ENCODE measurements at regions not wholly inside any gene's neighbourhood (a gene's known extent, or its start where the extent isn't known, plus 50 kb on each side); places are given as distances from the start of the nearest gene placed in this dataset.
A peak's percentile ranks its signal among the peaks of the same experiment; 100 is the strongest.

DNA sequence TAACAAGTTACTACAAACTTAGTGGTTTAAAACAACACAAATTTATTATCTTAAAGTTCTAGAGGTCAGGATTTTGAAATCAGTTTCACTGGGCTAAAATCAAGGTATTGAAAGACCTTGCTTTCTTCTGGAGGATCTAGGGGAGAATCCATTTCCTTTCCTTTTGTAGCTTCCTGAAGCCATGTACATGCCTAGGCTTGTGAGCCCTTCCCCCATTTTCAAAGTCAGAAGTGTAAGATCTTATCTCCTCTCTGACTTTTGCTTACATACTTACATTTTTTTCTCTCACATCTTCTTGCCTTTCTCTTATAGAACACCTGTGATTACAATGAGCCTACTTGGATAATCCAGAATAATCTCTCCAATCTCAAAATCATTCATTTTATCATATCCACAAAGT, 78.7 kb upstream of the MBOAT2 start:
- no peak for DNase-seq (ENCODE audit: low spot score)

DNA sequence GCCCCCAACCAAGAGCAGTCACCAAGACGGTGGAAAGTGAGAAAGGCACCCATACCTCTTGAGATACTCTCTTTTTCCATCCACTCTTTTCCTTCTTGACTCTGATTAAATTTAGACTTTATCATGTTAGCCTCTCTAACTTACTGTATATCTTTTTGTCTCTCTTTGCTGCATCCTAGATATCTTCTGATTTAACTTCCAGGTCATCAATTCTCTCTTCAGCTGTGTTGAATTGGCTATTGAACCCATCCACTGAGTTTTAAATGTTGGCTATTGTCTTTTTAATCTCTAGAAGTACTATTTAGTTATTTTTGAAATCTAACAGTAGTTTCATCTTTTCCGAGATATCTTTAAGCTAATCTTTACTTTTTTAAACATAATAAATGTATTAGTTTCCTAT, 78.3 kb upstream of the MBOAT2 start:
- no peak for DNase-seq (ENCODE audit: low spot score)

DNA sequence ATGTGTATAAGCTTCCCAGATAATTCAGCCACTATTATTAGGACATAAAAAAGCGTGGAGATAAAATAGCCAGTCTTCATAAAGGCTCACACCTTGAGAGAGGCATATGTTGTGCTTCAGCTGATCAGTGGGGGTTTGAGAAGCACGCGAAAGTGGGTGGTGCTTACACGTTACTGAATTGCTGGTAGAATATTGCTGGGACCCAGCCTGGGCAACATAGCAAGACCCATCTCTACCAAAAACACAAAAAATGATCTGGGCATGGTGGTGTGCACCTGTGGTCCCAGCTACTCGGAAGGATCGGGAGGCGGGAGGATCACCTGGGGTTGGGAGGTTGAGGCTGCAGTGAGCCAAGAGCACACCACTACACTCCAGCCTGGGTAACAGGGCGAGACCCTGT, 74.9 kb upstream of the MBOAT2 start:
- DNase-seq (ENCODE audit: low spot score) = no peak

DNA sequence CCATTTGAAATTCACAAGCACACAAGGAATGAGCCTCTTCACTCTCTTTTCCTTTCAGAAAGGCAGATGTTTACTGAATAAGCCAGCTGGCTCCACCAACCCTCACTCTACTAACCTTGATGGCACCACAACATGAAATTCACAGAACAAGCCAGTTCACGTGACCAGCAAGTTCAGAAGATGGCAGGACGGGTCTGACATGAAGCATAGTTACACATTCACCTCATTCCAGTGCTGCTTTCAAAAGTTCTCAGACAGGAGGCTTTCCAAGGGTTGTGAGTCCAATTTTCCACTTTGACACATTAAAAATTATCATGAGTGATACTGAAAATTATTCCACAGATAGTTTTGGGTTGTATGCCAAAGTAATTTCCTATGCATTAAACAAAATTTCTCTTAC, 74.2 kb upstream of the MBOAT2 start:
- DNase-seq (ENCODE audit: low spot score) = no peak

DNA sequence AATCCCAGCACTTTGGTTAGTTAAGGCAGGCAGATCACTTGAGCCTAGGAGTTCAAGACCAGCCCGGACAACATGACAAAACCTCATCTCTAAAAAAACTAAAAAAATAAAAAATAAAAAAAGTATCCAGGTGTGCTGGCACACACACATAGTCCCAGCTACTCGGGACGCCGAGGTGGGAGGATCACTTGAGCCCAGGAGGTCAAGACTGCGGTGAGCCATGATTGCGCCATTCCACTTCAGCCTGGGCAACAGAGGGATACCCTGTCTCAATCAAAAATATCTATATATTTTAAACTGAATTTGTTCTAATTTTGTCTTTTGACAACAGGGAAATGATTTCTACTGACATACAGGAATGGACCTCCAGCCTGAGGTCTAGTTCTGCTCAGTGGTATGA, 73.3 kb upstream of the MBOAT2 start:
- DNase-seq (ENCODE audit: low spot score) = no peak

DNA sequence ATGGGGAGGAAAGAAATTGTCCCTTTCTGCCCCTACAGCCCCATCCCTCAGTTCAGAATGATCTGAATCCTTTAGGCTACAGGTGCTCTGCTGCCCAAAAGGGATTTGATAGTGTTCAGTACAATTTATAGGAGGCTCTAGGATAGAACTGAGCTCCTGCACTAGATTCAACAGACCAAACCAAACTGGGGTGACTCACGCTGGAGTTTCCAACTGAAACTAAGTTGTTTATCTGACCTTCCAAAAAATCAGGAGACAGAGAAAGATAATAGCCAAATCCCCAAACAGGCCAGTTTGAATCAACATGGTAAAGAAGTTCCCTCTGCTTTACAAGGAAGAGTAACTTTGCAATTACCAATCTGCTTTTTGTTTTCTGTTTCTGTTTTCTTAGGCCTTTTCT, 72.7 kb upstream of the MBOAT2 start:
- DNase-seq (ENCODE audit: low spot score) = no peak

DNA sequence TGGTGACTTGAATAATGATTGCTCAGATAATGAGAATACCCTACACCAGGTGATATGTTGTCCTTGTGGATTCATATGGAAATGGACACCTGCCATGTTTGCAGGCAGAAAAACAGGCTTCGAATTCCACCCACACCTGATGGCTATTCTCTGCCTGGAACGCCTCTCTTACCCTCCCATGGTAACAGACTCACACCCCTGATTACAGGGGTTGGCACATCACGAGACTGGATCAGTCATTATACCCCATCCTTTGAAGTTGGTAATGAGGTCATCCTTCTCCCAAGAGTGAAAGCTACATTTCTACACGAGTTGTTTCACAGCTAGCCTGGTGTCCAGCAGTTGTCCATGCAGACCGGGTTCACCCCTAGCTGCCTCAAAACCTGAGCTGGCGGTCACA, 71.4 kb upstream of the MBOAT2 start:
- no peak for DNase-seq (ENCODE audit: low spot score)

DNA sequence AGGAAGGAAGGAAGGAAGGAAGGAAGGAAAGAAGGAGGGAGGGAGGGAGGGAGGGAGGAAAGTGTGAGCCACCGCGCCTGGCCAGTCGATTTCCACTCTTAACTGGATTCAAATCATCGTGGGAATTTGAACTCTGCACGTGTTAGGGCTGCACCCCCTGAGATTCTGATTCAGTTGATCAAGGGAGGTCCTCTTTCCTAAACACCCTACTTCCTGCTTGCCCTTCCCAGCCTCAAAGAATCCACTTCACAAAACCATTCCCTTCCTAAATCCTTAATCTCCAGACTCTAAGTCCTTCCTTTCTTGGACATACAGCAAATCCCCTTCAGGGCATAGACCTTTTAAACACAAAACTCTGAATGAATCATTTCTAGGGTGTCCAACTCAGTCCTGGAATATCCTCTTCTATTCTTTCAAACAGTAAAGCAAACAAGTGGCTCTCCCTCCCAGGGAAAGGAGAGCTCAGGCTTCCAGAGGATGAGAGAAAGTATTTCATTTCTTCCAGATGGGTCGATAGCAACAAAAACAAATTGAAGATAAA, 68.2 kb upstream of the MBOAT2 start:
- DNase-seq (ENCODE audit: low spot score) = no peak

DNA sequence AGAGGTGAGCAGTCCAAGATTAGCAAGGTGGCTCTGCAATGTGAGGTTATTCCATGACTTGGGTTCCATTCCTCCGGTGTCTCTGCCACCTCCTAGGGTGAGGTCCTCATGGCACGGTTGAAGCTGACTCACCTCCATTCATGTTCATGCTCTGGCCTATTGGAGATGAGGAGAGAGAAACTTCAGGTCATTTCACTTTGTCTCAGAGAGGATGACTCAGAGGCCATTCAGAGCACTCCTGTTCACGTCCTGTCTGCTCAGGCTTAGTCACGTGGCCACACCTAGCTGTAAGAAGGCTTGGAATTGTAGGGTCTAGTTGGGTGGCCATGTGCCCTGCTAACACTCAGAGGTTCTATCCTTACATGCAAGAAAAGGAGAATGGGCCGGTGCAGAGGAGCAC, 67.5 kb upstream of the MBOAT2 start:
- no peak for DNase-seq (ENCODE audit: low spot score)

DNA sequence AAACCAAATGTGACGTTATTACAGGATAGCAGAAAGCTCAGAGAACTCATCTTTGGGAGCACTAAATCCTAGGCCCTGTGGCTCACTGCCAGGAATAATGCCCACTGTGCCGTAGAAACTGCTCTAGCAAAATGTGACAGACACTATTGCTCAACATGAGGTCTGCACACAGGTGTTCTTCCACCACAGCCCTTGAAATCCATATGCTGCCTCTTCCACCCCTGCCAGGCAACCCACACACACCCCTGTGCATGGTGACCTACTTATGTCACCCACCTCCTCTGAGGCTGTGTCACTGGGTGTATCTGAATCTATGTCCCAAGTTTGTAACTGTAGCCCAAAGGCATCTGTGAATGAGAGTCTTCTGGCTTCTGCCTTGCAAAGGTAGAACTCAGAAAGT, 66.1 kb upstream of the MBOAT2 start:
- no peak for DNase-seq (ENCODE audit: low spot score)

DNA sequence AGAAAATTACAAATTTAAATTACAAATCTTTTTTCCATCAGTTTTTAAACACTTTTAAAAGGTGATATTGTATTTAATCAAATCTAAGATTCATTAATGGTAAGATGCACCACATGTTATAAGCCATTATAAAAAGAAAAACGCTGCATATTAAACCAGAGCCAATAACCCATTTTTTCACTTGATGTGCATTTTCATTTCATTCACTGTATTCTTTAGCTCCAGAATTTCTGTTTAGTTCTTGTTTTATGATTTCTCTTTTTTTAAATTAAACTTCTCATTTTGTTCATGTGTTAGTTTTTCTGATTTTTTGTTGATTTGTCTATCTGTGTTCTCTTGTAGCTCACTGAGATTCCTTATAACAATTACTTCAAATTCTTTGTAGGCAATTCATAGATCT, 62.4 kb upstream of the MBOAT2 start:
- no peak for DNase-seq (ENCODE audit: low spot score)

DNA sequence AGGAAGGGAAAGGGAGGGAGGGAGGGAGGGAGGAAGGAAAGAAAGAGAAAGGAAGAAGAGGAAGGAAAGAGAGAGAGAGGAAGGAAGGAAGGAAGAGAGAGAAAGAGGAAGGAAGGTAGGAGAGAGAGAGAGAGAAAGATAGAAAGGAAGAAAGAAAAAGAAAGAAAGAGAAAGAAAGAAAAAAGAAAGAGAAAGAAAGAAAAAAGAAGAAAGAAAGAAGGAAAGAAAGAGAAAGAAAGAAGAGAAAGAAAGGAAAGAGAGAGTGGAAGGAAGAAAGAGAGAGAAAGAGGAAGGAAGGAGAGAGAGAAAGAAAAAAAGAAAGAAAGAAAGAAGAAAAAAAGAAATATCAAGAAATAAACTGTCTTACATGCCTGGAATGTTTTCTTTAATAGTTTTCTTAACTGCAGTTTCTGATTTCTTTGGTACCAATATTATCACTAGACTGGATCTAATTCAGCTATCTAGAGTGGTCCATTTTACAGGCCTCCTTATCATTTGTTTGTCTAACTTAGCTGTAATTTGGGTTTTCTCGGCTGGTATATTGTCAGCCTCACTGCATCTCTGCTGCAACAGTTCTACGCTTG, 59.6 kb upstream of the MBOAT2 start:
- no peak for DNase-seq (ENCODE audit: low spot score)

DNA sequence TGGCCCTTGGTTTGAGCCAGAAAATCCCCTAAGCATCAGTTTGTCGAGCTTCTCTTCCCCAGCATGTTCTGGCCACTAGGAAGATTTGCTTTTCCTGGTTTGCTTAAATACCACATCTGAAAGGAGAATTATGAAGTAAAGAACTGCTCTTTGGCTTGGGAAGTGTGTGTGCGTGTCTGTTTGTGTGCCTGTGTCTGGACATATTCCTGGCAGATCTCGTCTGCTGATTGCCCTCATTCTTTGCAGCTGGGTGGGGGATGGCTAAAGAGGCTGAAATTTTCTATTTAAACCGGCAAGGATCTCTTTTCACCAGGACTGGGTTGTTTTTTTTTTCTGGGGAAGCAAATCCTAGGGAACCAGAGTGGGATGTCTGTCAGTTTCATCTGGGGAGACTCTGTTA, 57.3 kb upstream of the MBOAT2 start:
- peak; percentile 89 for DNase-seq (ENCODE audit: low spot score)

DNA sequence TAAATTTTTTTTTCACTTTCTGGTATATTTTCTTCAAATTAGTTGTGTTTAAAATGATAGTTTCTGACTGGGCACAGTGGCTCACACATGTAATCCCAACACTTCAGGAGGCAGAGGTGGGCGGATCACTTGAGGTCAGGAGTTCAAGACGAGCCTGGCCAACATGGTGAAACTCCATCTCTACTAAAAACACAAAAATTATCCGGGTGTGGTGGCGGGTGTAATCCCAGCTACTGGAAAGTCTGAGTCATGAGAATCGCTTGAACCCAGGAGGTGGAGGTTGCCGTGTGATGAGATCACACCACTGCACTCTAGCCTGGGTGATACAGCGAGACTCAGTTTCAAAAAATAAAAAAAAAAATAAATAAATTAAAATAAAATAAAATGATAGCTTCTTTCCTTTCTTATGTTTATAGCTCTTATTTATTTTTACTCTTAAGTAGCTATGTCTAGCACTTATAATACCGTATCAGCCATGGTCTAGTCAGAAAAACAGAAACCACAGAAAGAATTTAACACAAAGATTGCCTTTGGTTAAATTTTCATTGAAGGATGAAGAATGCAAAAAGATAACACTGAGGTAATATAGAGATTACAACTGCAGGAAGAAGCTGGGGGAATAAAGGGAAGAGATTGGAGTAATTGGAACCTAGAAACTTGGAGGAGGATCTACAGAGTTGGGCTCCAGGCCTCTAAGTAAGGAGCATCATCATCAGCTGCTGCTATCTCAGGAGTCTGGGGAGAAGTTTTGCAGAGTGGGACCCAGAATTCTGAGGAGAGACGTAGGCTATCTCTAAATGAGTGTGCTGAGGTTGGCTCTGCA, 54.7 kb upstream of the MBOAT2 start:
- no peak for DNase-seq (ENCODE audit: low spot score)

DNA sequence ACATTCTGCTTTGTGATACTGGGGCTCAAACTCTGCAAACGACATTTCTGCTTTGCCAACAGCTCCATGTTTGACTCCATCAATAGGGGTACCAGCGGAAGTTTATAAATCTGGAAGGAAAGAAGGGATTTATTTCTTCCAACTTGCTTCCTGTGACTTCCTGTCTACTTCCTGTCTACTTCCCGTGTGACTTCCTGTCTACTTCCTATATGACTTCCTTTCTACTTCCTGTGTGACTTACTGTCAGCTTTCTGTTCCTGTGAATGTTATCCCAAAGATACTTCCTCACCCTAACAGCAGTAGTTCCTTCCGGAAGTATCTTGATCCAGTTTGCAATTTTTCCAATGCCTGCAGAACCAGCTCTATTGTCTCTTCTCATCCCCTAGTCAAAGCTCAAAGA, 52.0 kb upstream of the MBOAT2 start:
- DNase-seq (ENCODE audit: low spot score) = no peak

DNA sequence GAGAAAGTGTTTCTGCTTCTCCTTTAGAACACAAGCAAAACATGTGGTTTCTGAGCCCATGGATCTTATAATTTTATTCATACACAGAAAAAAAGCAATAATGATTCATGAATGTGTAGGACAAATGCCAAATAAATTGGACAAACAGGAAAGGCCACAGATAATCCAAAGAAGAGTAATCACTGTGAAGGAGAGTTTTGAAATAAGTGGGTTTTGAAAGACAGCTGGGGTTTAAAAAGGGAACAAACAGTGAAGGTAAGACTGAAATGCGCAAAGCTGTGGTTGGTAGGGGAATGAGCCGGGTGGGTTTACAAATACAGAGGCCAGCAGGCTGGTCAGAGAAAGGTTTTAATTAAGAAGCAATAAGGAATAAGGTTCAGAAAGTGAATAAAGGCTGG, 50.0 kb upstream of the MBOAT2 start:
- DNase-seq (ENCODE audit: low spot score) = no peak
